ENCODE measurements at regions not wholly inside any gene's neighbourhood (a gene's known extent, or its start where the extent isn't known, plus 50 kb on each side); places are given as distances from the start of the nearest gene placed in this dataset.

DNA sequence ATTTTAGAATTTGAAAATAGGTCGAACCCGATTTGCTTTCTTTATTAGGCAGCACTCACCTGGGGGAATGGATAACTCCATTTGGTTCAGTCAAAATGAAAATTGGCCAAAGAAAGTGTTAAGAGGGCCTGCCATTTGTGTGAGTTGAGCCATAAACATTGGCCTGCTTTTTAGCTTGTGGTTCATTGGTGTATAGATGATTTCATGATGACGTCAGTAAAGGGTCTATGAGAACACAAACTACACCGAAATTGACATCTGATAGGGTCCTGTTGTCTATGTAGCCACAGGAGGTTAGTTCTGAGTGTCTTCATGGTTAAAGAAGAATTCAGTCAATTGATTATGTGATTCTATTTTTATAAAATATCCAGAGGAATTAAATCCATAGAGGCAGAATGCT lies 1001.5 kb upstream of the EEF2KMT start:
- Histone ChIP-seq H3K79me2 (ENCODE audit: low read length) (no peaks in the 10 kb centered on the region), H4K20me1 (ENCODE audit: insufficient read depth, low read length) (no peaks in the 10 kb centered on the region), H3K27ac (ENCODE audit: low read length) (no peak overlapping the region), H3K4me2 (ENCODE audit: low read length) (no peak overlapping the region), H3K4me1 (ENCODE audit: low read length) (no peaks in the 10 kb centered on the region), H3K27me3 (ENCODE audit: low read depth, low read length) (no peaks in the 10 kb centered on the region), H3K4me3 (ENCODE audit: low read length) (no peak overlapping the region), H3K36me3 (replicated peaks; ENCODE audit: low read depth, low read length) (no peaks in the 10 kb centered on the region), H3K9me3 (ENCODE audit: insufficient read depth, low read length) (no peaks in the 10 kb centered on the region), H3K9ac (ENCODE audit: low read length) (no peak overlapping the region), H2AFZ (ENCODE audit: low read depth, low read length) (no peak overlapping the region)
- TF ChIP-seq, protein P1, sequence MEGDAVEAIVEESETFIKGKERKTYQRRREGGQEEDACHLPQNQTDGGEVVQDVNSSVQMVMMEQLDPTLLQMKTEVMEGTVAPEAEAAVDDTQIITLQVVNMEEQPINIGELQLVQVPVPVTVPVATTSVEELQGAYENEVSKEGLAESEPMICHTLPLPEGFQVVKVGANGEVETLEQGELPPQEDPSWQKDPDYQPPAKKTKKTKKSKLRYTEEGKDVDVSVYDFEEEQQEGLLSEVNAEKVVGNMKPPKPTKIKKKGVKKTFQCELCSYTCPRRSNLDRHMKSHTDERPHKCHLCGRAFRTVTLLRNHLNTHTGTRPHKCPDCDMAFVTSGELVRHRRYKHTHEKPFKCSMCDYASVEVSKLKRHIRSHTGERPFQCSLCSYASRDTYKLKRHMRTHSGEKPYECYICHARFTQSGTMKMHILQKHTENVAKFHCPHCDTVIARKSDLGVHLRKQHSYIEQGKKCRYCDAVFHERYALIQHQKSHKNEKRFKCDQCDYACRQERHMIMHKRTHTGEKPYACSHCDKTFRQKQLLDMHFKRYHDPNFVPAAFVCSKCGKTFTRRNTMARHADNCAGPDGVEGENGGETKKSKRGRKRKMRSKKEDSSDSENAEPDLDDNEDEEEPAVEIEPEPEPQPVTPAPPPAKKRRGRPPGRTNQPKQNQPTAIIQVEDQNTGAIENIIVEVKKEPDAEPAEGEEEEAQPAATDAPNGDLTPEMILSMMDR (IDR thresholded peaks at IDR 0.05; ENCODE audit: low read depth, low read length): no peak
- TF ChIP-seq EZH2phosphoT487 (IDR thresholded peaks at IDR 0.05; ENCODE audit: low read depth): no peak

GRCh38 chr16:6096931-6097670 lies 999.5 kb upstream of the EEF2KMT start:
- Histone ChIP-seq H3K79me2 (ENCODE audit: low read length) (no peaks in the 10 kb centered on the region), H3K4me2 (ENCODE audit: low read length) (no peak overlapping the region), H3K4me3 (ENCODE audit: low read length) (no peak overlapping the region), H4K20me1 (ENCODE audit: insufficient read depth, low read length) (no peaks in the 10 kb centered on the region), H3K27ac (ENCODE audit: low read length) (no peak overlapping the region), H3K27me3 (ENCODE audit: low read depth, low read length) (no peaks in the 10 kb centered on the region), H3K9me3 (ENCODE audit: insufficient read depth, low read length) (no peaks in the 10 kb centered on the region), H3K4me1 (ENCODE audit: low read length) (no peaks in the 10 kb centered on the region), H3K9ac (ENCODE audit: low read length) (no peak overlapping the region), H2AFZ (ENCODE audit: low read depth, low read length) (no peak overlapping the region), H3K36me3 (replicated peaks; ENCODE audit: low read depth, low read length) (no peaks in the 10 kb centered on the region)
- TF ChIP-seq EZH2phosphoT487 (IDR thresholded peaks at IDR 0.05; ENCODE audit: low read depth): no peak
- TF ChIP-seq, protein P1 (IDR thresholded peaks at IDR 0.05; ENCODE audit: low read depth, low read length): no peak

DNA sequence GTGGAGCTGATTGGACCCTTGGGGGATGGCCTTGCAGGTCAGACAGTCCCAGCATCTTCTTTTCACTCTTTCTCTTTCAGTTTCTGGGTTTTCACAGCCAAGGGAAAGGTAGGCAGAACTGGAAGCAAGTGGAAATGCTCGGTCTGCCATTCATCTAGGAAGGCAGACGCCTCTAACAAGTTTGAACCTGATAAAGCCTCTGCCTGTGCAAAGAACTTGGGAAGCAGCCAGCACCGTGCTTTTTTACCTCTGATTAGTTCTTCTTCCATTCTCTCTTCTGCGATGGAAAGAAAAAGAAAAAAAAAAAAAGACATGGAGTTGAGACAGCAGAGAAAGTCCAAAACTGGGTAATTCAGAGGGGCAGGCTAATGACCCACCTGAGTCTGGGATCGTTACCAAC lies 997.8 kb upstream of the EEF2KMT start:
- H3K79me2 ChIP-seq (ENCODE audit: low read length): no peaks in the 10 kb centered on the region
- no peaks in the 10 kb centered on the region for H3K4me1 ChIP-seq (ENCODE audit: low read length)
- H3K36me3 ChIP-seq (replicated peaks; ENCODE audit: low read depth, low read length): no peaks in the 10 kb centered on the region
- H4K20me1 ChIP-seq (ENCODE audit: insufficient read depth, low read length): no peaks in the 10 kb centered on the region
- H3K27ac ChIP-seq (ENCODE audit: low read length): no peak overlapping the region
- H2AFZ ChIP-seq (ENCODE audit: low read depth, low read length): no peak overlapping the region
- no peaks in the 10 kb centered on the region for H3K9me3 ChIP-seq (ENCODE audit: insufficient read depth, low read length)
- H3K9ac ChIP-seq (ENCODE audit: low read length): no peak overlapping the region
- H3K27me3 ChIP-seq (ENCODE audit: low read depth, low read length): no peaks in the 10 kb centered on the region
- no peak overlapping the region for H3K4me2 ChIP-seq (ENCODE audit: low read length)
- no peak overlapping the region for H3K4me3 ChIP-seq (ENCODE audit: low read length)
- TF ChIP-seq EZH2phosphoT487 (IDR thresholded peaks at IDR 0.05; ENCODE audit: low read depth): no peak
- TF ChIP-seq, protein P1 (IDR thresholded peaks at IDR 0.05; ENCODE audit: low read depth, low read length): no peak

GRCh38 chr16:6091021-6091420 lies 993.4 kb upstream of the EEF2KMT start:
- no peak overlapping the region for H3K4me2 ChIP-seq (ENCODE audit: low read length)
- H4K20me1 ChIP-seq (ENCODE audit: insufficient read depth, low read length): no peaks in the 10 kb centered on the region
- no peak overlapping the region for H2AFZ ChIP-seq (ENCODE audit: low read depth, low read length)
- no peaks in the 10 kb centered on the region for H3K79me2 ChIP-seq (ENCODE audit: low read length)
- no peak overlapping the region for H3K9ac ChIP-seq (ENCODE audit: low read length)
- no peaks in the 10 kb centered on the region for H3K27me3 ChIP-seq (ENCODE audit: low read depth, low read length)
- H3K9me3 ChIP-seq (ENCODE audit: insufficient read depth, low read length): no peaks in the 10 kb centered on the region
- H3K27ac ChIP-seq (ENCODE audit: low read length): no peak overlapping the region
- TF ChIP-seq, protein P1 (IDR thresholded peaks at IDR 0.05; ENCODE audit: low read depth, low read length): no peak
- TF ChIP-seq EZH2phosphoT487 (IDR thresholded peaks at IDR 0.05; ENCODE audit: low read depth): no peak
- H3K36me3 ChIP-seq (replicated peaks; ENCODE audit: low read depth, low read length): no peaks in the 10 kb centered on the region
- H3K4me1 ChIP-seq (ENCODE audit: low read length): no peaks in the 10 kb centered on the region
- H3K4me3 ChIP-seq (ENCODE audit: low read length): no peak overlapping the region
